Thoracic aorta (tissue), 2 donors: ENCODE measurements at regions not wholly inside any gene's neighbourhood (a gene's known extent, or its start where the extent isn't known, plus 50 kb on each side); places are given as distances from the start of the nearest gene placed in this dataset.
"Not testable (repeated sequence)": the region's sequence is repeated elsewhere in the genome, so short reads cannot be mapped to it uniquely, and the experiment has no call there.

Experiments used
- ATAC-seq: fragments of 150-250 bp; one replicate; pipeline ENCODE4 v1.8.0; 2017; ENCODE audit warnings: low read depth; ENCODE audit not compliant: insufficient number of reproducible peaks, low FRiP score
- DNase-seq: peaks from one replicate; pipeline ENCODE4 v3.0.0-alpha.2; 2020; ENCODE audit warnings: low spot score
- H3K27ac ChIP-seq, 2 donors: fragments of 200-600 bp; sonication (generic); 1 replicate in 1 of 2; 2 replicates in 1 of 2; pipeline ENCODE4 v1.5.1; 2016; ENCODE audit warnings: mild to moderate bottlenecking in 2 of 2, moderate library complexity in 2 of 2
- H3K27me3 ChIP-seq: fragments of 200-600 bp; sonication (generic); replicated peaks from 2 replicates; pipeline ENCODE4 v1.6.0; 2016; ENCODE audit warnings: mild to moderate bottlenecking; ENCODE audit not compliant: insufficient read depth
- H3K36me3 ChIP-seq: fragments of 200-600 bp; sonication (generic); one replicate; pipeline ENCODE4 v1.5.1; 2016
- H3K4me1 ChIP-seq, 2 donors: fragments of 200-600 bp; sonication (generic); 1 replicate in 1 of 2; 2 replicates in 1 of 2; pipeline versions ENCODE4 v1.5.1 to v1.6.0; 2016; ENCODE audit warnings: low read depth in 2 of 2, mild to moderate bottlenecking in 1 of 2; ENCODE audit not compliant: control insufficient read depth in 1 of 2
- H3K4me3 ChIP-seq: fragments of 200-600 bp; sonication (generic); 2 replicates; pipeline ENCODE4 v1.5.1; 2016; ENCODE audit warnings: mild to moderate bottlenecking
- H3K9me3 ChIP-seq: fragments of 200-600 bp; sonication (generic); 2 replicates; pipeline ENCODE4 v1.5.1; 2016
- CTCF ChIP-seq: fragments of 200-600 bp; sonication (generic); IDR thresholded peaks from one replicate; pipeline ENCODE4 v1.5.1; 2019; ENCODE audit warnings: antibody characterized with exemption

GRCh38 chr17:20779521-20779920 is 200.0 kb downstream of the CDRT15L2 start:
- no peaks in the 10 kb centered on the region for H3K36me3 ChIP-seq
- H3K27ac ChIP-seq: no peak overlapping the region
- DNase-seq (no peak), ATAC-seq (no peak)
- H3K4me1 ChIP-seq: no peaks in the 10 kb centered on the region
- no peak for TF ChIP-seq CTCF
- H3K4me3 ChIP-seq: no peak overlapping the region
- no peaks in the 10 kb centered on the region for H3K27me3 ChIP-seq
- no peaks in the 10 kb centered on the region for H3K9me3 ChIP-seq

GRCh38 chr17:20781260-20781659 is 201.7 kb downstream of the CDRT15L2 start:
- ATAC-seq (no peak), DNase-seq (no peak)
- no peak for TF ChIP-seq CTCF
- H3K36me3 ChIP-seq: no peaks in the 10 kb centered on the region
- H3K27ac ChIP-seq: no peak overlapping the region
- no peaks in the 10 kb centered on the region for H3K27me3 ChIP-seq
- H3K4me3 ChIP-seq: no peak overlapping the region
- H3K9me3 ChIP-seq: no peaks in the 10 kb centered on the region
- H3K4me1 ChIP-seq: no peaks in the 10 kb centered on the region

- not testable (repeated sequence) for DNase-seq, H3K4me3 ChIP-seq, H3K27me3 ChIP-seq, H3K27ac ChIP-seq, H3K4me1 ChIP-seq, H3K36me3 ChIP-seq, H3K9me3 ChIP-seq, ATAC-seq
These were observed 202.3 kb downstream of the CDRT15L2 start for GRCh38 chr17:20781869-20782268.

- no peak for TF ChIP-seq CTCF
- no peaks in the 10 kb centered on the region for H3K36me3 ChIP-seq
- DNase-seq (no peak), ATAC-seq (no peak)
- no peak overlapping the region for H3K4me3 ChIP-seq
- no peaks in the 10 kb centered on the region for H3K9me3 ChIP-seq
- no peaks in the 10 kb centered on the region for H3K27me3 ChIP-seq
- H3K27ac ChIP-seq: no peak overlapping the region
- H3K4me1 ChIP-seq: no peaks in the 10 kb centered on the region
These were observed 203.6 kb downstream of the CDRT15L2 start for GRCh38 chr17:20783091-20783490.

- ATAC-seq: no peak
- Histone ChIP-seq H3K27me3 (no peaks in the 10 kb centered on the region), H3K4me1 (no peaks in the 10 kb centered on the region), H3K27ac (no peak overlapping the region), H3K36me3 (no peaks in the 10 kb centered on the region), H3K4me3 (no peak overlapping the region), H3K9me3 (no peaks in the 10 kb centered on the region)
- no peak for TF ChIP-seq CTCF
- DNase-seq: no peak
These were observed 204.7 kb downstream of the CDRT15L2 start for GRCh38 chr17:20784100-20784665.

- Histone ChIP-seq H3K4me3 (no peak overlapping the region), H3K4me1 (no peaks in the 10 kb centered on the region), H3K27me3 (no peaks in the 10 kb centered on the region), H3K27ac (no peak overlapping the region), H3K9me3 (no peaks in the 10 kb centered on the region), H3K36me3 (no peaks in the 10 kb centered on the region)
- no peak for ATAC-seq
- DNase-seq: no peak
- no peak for TF ChIP-seq CTCF
These were observed 207.8 kb downstream of the CDRT15L2 start for GRCh38 chr17:20787281-20787680.
